Endothelial cell of umbilical vein (primary cell): ENCODE measurements at regions not wholly inside any gene's neighbourhood (a gene's known extent, or its start where the extent isn't known, plus 50 kb on each side); places are given as distances from the start of the nearest gene placed in this dataset.

Source experiments
- CTCF ChIP-seq, 2 donors: IDR thresholded peaks; 1 replicate in 1 of 2; 2 replicates in 1 of 2; pipeline ENCODE4 v1.5.1; 2011; ENCODE audit warnings: low read length in 2 of 2, mild to moderate bottlenecking in 2 of 2, moderate library complexity in 2 of 2, control low read depth in 1 of 2, inconsistent platforms in 1 of 2, low read depth in 1 of 2; ENCODE audit not compliant: insufficient read depth in 1 of 2; ENCODE audit errors: extremely low read depth in 1 of 2
- EZH2 ChIP-seq: IDR thresholded peaks from 2 replicates; pipeline ENCODE4 v1.6.1; 2012; ENCODE audit warnings: borderline replicate concordance, low read depth, mild to moderate bottlenecking, moderate library complexity, low read length, inconsistent platforms; ENCODE audit not compliant: severe bottlenecking
- POLR2A ChIP-seq: IDR thresholded peaks from 2 replicates; pipeline ENCODE4 v1.6.1; 2012; ENCODE audit warnings: low read depth, mild to moderate bottlenecking, control low read depth, low read length
- TF ChIP-seq, protein P1 (sequence below): IDR thresholded peaks from 2 replicates; pipeline ENCODE4 v1.6.1; 2011; ENCODE audit not compliant: insufficient read depth, insufficient read length

DNA sequence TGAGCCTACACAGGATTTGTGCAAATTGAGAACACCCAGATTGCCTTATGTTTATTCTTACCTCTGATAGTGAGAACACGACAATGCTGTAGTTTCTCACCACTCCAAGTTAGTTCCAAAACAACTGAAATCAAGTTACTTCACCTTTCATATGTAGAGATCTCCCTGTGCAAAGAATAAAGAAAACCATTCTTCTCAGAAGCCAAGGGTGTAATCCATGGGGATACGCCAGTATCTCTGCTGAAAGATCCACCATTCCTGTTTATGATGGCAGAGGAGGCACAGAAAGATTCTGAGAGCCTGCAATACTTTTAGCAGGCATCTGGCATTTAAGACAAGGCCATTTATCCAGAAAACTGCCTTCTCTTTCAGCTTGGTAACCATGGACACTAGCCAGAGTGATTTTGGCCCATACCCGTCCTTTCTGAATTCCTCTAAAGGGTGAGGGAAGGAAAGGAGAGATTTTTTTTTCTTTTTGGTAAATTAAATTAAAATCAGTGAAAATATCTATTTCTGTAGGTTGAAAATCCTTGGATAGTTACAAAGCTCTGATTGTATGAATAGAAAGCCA, 355.4 kb upstream of the FAR2 start:
- TF ChIP-seq POLR2A (no peak), EZH2 (no peak), CTCF (IDR thresholded peaks at IDR 0.05; ENCODE audit: extremely low read depth in 1 of 2, insufficient read depth in 1 of 2, low read depth in 1 of 2, low read length in 2 of 2) (no peak)
- TF ChIP-seq, protein P1, sequence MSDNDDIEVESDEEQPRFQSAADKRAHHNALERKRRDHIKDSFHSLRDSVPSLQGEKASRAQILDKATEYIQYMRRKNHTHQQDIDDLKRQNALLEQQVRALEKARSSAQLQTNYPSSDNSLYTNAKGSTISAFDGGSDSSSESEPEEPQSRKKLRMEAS: no peak
